Loucy (cell line): ENCODE measurements at regions not wholly inside any gene's neighbourhood (a gene's known extent, or its start where the extent isn't known, plus 50 kb on each side); places are given as distances from the start of the nearest gene placed in this dataset.

Source experiments
- H2AFZ ChIP-seq: fragments of 200-600 bp; sonication (generic); 2 replicates; pipeline ENCODE4 v1.6.0; 2016; ENCODE audit warnings: antibody characterized with exemption, mild to moderate bottlenecking, low read length, moderate library complexity
- H3F3A ChIP-seq: fragments of 200-600 bp; 2 replicates; pipeline ENCODE4 v1.6.0; 2016; ENCODE audit warnings: antibody characterized with exemption, low read depth, mild to moderate bottlenecking
- H3K27me3 ChIP-seq: fragments of 200-600 bp; sonication (generic); 2 replicates; pipeline ENCODE4 v1.6.1; 2014; ENCODE audit warnings: low read length, mild to moderate bottlenecking; ENCODE audit not compliant: insufficient read depth, poor library complexity, severe bottlenecking
- H3K36me3 ChIP-seq: fragments of 200-600 bp; sonication (generic); 2 replicates; pipeline ENCODE4 v1.6.1; 2016; ENCODE audit warnings: low read length; ENCODE audit not compliant: insufficient read depth
- H3K4me1 ChIP-seq: fragments of 200-600 bp; sonication (generic); 2 replicates; pipeline ENCODE4 v1.5.1; 2014; ENCODE audit warnings: low read length, mild to moderate bottlenecking; ENCODE audit not compliant: insufficient read depth, poor library complexity, severe bottlenecking
- H3K4me2 ChIP-seq: fragments of 200-600 bp; sonication (generic); 2 replicates; pipeline ENCODE4 v1.6.0; 2014; ENCODE audit warnings: antibody characterized with exemption, low read length, low read depth, mild to moderate bottlenecking; ENCODE audit not compliant: poor library complexity, severe bottlenecking
- H3K4me3 ChIP-seq: fragments of 200-600 bp; sonication (generic); 2 replicates; pipeline ENCODE4 v1.5.1; 2014; ENCODE audit warnings: low read length, mild to moderate bottlenecking, mixed read lengths; ENCODE audit not compliant: poor library complexity, severe bottlenecking
- H3K79me2 ChIP-seq: fragments of 200-600 bp; sonication (generic); 2 replicates; pipeline ENCODE4 v1.6.1; 2014; ENCODE audit warnings: low read length; ENCODE audit not compliant: insufficient read depth
- H3K9ac ChIP-seq: fragments of 200-600 bp; sonication (generic); 2 replicates; pipeline ENCODE4 v1.6.0; 2014; ENCODE audit warnings: mild to moderate bottlenecking, low read depth, low read length, moderate library complexity; ENCODE audit not compliant: poor library complexity, severe bottlenecking
- H3K9me2 ChIP-seq: fragments of 200-600 bp; sonication (generic); replicated peaks from 2 replicates; pipeline ENCODE4 v1.6.1; 2016; ENCODE audit warnings: low read depth, low read length, mixed read lengths
- H3K9me3 ChIP-seq: fragments of 200-600 bp; sonication (generic); 2 replicates; pipeline ENCODE4 v1.6.1; 2014; ENCODE audit warnings: mild to moderate bottlenecking, antibody characterized with exemption, low read length, low read depth; ENCODE audit not compliant: insufficient read depth
- H4K20me1 ChIP-seq: fragments of 200-600 bp; sonication (generic); 2 replicates; pipeline ENCODE4 v1.6.0; 2014; ENCODE audit warnings: antibody characterized with exemption, low read length, mild to moderate bottlenecking; ENCODE audit not compliant: insufficient read depth, poor library complexity, severe bottlenecking
- EZH2phosphoT487 ChIP-seq: fragments of 200-600 bp; IDR thresholded peaks from 2 replicates; pipeline ENCODE4 v1.6.1; 2018; ENCODE audit warnings: antibody characterized with exemption, mild to moderate bottlenecking, moderate library complexity, borderline replicate concordance
- TF ChIP-seq, protein P1 (sequence below): fragments of 200-600 bp; sonication (generic); conservative IDR thresholded peaks from 2 replicates; pipeline ENCODE4 v1.5.1; 2014; ENCODE audit warnings: mild to moderate bottlenecking, antibody characterized with exemption, low read length

DNA sequence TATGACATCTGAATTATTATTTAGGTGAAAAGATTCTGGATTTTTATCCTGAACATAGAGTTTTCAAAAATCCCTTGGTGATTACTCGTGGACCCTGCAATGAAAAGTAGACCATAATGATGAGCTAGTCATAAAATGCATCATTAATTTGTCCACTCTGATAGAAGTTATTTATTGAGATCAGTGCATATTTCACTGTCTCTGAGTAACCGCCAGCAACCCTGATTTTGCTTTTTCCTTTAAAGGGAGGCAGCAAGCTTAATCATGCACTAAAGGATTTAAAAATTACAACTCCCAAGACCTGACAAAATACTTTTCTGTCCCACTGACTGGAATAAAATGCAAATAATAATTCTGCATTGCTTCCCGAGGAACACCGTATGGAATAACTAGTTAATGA is 259.6 kb upstream of the DPPA4 start:
- H3K79me2 ChIP-seq = no peaks in the 10 kb centered on the region
- H3K9ac ChIP-seq = no peak overlapping the region
- no peaks in the 10 kb centered on the region for H3K27me3 ChIP-seq
- peaks cover 4% of the 10 kb centered on the region for H3K4me1 ChIP-seq
- H3K4me2 ChIP-seq = no peak overlapping the region
- H4K20me1 ChIP-seq = no peaks in the 10 kb centered on the region
- H3K36me3 ChIP-seq = no peaks in the 10 kb centered on the region
- H3F3A ChIP-seq = no peaks in the 10 kb centered on the region
- H3K4me3 ChIP-seq = no peak overlapping the region
- H3K9me2 ChIP-seq = no peaks in the 10 kb centered on the region
- H3K9me3 ChIP-seq = no peaks in the 10 kb centered on the region
- H2AFZ ChIP-seq = no peak overlapping the region
- no peak for TF ChIP-seq EZH2phosphoT487
- TF ChIP-seq, protein P1, sequence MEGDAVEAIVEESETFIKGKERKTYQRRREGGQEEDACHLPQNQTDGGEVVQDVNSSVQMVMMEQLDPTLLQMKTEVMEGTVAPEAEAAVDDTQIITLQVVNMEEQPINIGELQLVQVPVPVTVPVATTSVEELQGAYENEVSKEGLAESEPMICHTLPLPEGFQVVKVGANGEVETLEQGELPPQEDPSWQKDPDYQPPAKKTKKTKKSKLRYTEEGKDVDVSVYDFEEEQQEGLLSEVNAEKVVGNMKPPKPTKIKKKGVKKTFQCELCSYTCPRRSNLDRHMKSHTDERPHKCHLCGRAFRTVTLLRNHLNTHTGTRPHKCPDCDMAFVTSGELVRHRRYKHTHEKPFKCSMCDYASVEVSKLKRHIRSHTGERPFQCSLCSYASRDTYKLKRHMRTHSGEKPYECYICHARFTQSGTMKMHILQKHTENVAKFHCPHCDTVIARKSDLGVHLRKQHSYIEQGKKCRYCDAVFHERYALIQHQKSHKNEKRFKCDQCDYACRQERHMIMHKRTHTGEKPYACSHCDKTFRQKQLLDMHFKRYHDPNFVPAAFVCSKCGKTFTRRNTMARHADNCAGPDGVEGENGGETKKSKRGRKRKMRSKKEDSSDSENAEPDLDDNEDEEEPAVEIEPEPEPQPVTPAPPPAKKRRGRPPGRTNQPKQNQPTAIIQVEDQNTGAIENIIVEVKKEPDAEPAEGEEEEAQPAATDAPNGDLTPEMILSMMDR = no peak

DNA sequence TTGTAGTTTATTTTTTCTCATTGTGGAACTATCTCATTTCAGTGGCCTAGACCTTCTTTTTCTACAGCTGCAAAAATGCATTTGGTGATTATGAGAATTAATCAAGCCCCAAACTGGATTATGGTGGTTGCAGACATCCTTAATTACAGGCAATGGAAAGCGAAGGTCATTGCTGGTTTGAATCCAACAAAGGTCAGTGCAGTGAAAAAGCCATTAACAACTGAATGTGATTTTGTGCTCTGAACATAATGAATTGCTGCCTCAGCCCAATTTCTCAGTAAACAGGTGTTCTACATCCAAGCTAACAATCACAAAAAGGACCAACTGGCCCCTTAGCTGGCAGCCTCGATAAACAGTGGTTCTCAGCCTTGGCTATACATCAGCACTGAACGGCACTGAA is 260.1 kb upstream of the DPPA4 start:
- H2AFZ ChIP-seq = no peak overlapping the region
- no peaks in the 10 kb centered on the region for H3K27me3 ChIP-seq
- no peaks in the 10 kb centered on the region for H3F3A ChIP-seq
- H3K4me2 ChIP-seq = no peak overlapping the region
- no peak overlapping the region for H3K4me3 ChIP-seq
- no peak overlapping the region for H3K9ac ChIP-seq
- no peaks in the 10 kb centered on the region for H3K9me3 ChIP-seq
- peaks cover 4% of the 10 kb centered on the region for H3K4me1 ChIP-seq
- no peaks in the 10 kb centered on the region for H3K79me2 ChIP-seq
- no peaks in the 10 kb centered on the region for H4K20me1 ChIP-seq
- no peaks in the 10 kb centered on the region for H3K36me3 ChIP-seq
- no peaks in the 10 kb centered on the region for H3K9me2 ChIP-seq
- TF ChIP-seq, protein P1 = no peak
- no peak for TF ChIP-seq EZH2phosphoT487

DNA sequence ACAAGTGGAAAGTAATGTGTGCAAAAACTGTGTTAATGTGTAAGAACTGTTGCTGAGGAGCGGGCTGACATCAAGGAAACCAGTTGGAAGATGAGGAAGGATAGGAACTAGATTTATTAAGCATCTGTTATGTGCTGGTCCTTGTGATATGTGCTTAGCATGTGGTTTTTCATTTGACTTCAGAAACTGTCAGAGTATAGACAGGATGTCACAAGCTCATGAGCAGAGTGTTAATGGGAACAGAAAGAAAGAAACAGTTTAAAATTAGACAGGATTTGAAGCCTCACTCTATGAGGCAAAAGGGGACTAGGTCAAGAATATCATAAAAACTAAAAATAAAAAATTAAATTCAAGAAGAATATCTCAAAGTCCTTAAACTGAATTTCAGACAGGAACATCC is 270.6 kb upstream of the DPPA4 start:
- Histone ChIP-seq H3K9me3 (no peaks in the 10 kb centered on the region), H3K9ac (no peak overlapping the region), H3K4me2 (no peak overlapping the region), H3K4me1 (peaks cover 9% of the 10 kb centered on the region), H3K36me3 (no peaks in the 10 kb centered on the region), H3K79me2 (no peaks in the 10 kb centered on the region), H3K4me3 (no peak overlapping the region), H3K27me3 (no peaks in the 10 kb centered on the region), H2AFZ (no peak overlapping the region), H4K20me1 (no peaks in the 10 kb centered on the region), H3F3A (no peaks in the 10 kb centered on the region), H3K9me2 (no peaks in the 10 kb centered on the region)
- no peak for TF ChIP-seq EZH2phosphoT487
- TF ChIP-seq, protein P1 = no peak
